Neural cell (in vitro differentiated cells): ENCODE measurements at regions not wholly inside any gene's neighbourhood (a gene's known extent, or its start where the extent isn't known, plus 50 kb on each side); places are given as distances from the start of the nearest gene placed in this dataset.

Experiments
- EP300 ChIP-seq: fragments of 450-650 bp; conservative IDR thresholded peaks from 2 replicates; pipeline ENCODE4 v1.6.1; 2014; ENCODE audit warnings: antibody characterized with exemption, mild to moderate bottlenecking, moderate library complexity; ENCODE audit not compliant: poor library complexity, severe bottlenecking
- MXI1 ChIP-seq: fragments of 450-650 bp; conservative IDR thresholded peaks from 2 replicates; pipeline ENCODE4 v1.6.1; 2014; ENCODE audit warnings: antibody characterized with exemption, mild to moderate bottlenecking; ENCODE audit not compliant: poor library complexity, severe bottlenecking
- RAD21 ChIP-seq: fragments of 450-650 bp; conservative IDR thresholded peaks from 2 replicates; pipeline ENCODE4 v1.6.1; 2014; ENCODE audit warnings: antibody characterized with exemption, mild to moderate bottlenecking, moderate library complexity
- TF ChIP-seq, protein P1 (sequence below): fragments of 450-650 bp; IDR thresholded peaks from 2 replicates; pipeline ENCODE4 v1.5.1; 2014; ENCODE audit warnings: antibody characterized with exemption, mild to moderate bottlenecking, moderate library complexity; ENCODE audit not compliant: poor library complexity, severe bottlenecking
- TF ChIP-seq, protein P2 (sequence below): IDR thresholded peaks from 2 replicates; pipeline ENCODE4 v1.6.1; 2012; ENCODE audit warnings: borderline replicate concordance

DNA sequence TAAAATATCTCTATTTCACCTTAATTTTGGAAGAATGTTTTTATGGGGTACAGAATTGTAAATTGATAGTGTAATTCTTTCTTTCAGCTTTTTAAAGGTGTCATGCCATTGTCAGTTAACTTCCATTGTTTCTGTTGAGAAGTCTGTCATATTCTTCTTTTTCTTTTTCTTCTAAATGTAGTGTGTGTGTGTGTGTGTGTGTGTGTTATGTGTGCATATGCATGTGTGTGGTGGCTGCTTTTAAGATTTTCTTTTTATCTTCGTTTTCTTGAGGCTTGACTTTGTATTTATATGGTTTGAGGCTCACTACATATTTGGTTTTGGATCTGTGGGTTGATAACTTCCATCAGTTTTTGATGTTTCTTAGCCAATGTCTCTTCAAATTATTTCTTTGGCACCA, 176.5 kb downstream of the OGFRL1 start:
- TF ChIP-seq, protein P1, sequence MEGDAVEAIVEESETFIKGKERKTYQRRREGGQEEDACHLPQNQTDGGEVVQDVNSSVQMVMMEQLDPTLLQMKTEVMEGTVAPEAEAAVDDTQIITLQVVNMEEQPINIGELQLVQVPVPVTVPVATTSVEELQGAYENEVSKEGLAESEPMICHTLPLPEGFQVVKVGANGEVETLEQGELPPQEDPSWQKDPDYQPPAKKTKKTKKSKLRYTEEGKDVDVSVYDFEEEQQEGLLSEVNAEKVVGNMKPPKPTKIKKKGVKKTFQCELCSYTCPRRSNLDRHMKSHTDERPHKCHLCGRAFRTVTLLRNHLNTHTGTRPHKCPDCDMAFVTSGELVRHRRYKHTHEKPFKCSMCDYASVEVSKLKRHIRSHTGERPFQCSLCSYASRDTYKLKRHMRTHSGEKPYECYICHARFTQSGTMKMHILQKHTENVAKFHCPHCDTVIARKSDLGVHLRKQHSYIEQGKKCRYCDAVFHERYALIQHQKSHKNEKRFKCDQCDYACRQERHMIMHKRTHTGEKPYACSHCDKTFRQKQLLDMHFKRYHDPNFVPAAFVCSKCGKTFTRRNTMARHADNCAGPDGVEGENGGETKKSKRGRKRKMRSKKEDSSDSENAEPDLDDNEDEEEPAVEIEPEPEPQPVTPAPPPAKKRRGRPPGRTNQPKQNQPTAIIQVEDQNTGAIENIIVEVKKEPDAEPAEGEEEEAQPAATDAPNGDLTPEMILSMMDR = no peak
- TF ChIP-seq RAD21 (no peak), MXI1 (no peak), EP300 (no peak)
- TF ChIP-seq, protein P2, sequence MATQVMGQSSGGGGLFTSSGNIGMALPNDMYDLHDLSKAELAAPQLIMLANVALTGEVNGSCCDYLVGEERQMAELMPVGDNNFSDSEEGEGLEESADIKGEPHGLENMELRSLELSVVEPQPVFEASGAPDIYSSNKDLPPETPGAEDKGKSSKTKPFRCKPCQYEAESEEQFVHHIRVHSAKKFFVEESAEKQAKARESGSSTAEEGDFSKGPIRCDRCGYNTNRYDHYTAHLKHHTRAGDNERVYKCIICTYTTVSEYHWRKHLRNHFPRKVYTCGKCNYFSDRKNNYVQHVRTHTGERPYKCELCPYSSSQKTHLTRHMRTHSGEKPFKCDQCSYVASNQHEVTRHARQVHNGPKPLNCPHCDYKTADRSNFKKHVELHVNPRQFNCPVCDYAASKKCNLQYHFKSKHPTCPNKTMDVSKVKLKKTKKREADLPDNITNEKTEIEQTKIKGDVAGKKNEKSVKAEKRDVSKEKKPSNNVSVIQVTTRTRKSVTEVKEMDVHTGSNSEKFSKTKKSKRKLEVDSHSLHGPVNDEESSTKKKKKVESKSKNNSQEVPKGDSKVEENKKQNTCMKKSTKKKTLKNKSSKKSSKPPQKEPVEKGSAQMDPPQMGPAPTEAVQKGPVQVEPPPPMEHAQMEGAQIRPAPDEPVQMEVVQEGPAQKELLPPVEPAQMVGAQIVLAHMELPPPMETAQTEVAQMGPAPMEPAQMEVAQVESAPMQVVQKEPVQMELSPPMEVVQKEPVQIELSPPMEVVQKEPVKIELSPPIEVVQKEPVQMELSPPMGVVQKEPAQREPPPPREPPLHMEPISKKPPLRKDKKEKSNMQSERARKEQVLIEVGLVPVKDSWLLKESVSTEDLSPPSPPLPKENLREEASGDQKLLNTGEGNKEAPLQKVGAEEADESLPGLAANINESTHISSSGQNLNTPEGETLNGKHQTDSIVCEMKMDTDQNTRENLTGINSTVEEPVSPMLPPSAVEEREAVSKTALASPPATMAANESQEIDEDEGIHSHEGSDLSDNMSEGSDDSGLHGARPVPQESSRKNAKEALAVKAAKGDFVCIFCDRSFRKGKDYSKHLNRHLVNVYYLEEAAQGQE = no peak
